ENCODE measurements at regions not wholly inside any gene's neighbourhood (a gene's known extent, or its start where the extent isn't known, plus 50 kb on each side); places are given as distances from the start of the nearest gene placed in this dataset.
"Not testable (repeated sequence)": the region's sequence is repeated elsewhere in the genome, so short reads cannot be mapped to it uniquely, and the experiment has no call there.

- Mint-ChIP-seq H3K4me1 (no peaks in the 10 kb centered on the region), H3K36me3 (ENCODE audit: low read depth) (no peaks in the 10 kb centered on the region), H3K9me3 (no peaks in the 10 kb centered on the region), H3K27ac (no peak overlapping the region), H3K4me3 (no peak overlapping the region), H3K27me3 (no peaks in the 10 kb centered on the region)
- CTCF ChIA-PET = no interaction called here
- DNase-seq = no peak
- POLR2A ChIA-PET = no interaction called here
Observed at GRCh38 chr1:213586587-213586972, 401.2 kb upstream of the PROX1 start.

- no peak for DNase-seq
- H3K27me3 Mint-ChIP-seq = no peaks in the 10 kb centered on the region
- CTCF ChIA-PET = no interaction called here
- H3K4me1 Mint-ChIP-seq = no peaks in the 10 kb centered on the region
- no peak overlapping the region for H3K4me3 Mint-ChIP-seq
- POLR2A ChIA-PET = no interaction called here
- H3K27ac Mint-ChIP-seq = no peak overlapping the region
- H3K36me3 Mint-ChIP-seq (ENCODE audit: low read depth) = no peaks in the 10 kb centered on the region
- H3K9me3 Mint-ChIP-seq = peaks cover 2% of the 10 kb centered on the region
Observed at GRCh38 chr1:213596729-213597128, 391.0 kb upstream of the PROX1 start.

- CTCF ChIA-PET = no interaction called here
- DNase-seq = no peak
- no peak overlapping the region for H3K4me3 Mint-ChIP-seq
- peaks cover 2% of the 10 kb centered on the region for H3K9me3 Mint-ChIP-seq
- H3K27ac Mint-ChIP-seq = no peak overlapping the region
- H3K4me1 Mint-ChIP-seq = no peaks in the 10 kb centered on the region
- no peaks in the 10 kb centered on the region for H3K27me3 Mint-ChIP-seq
- no peaks in the 10 kb centered on the region for H3K36me3 Mint-ChIP-seq (ENCODE audit: low read depth)
- POLR2A ChIA-PET = no interaction called here
Observed at GRCh38 chr1:213598263-213598662, 389.5 kb upstream of the PROX1 start.

GRCh38 chr1:213600879-213601278 is 386.9 kb upstream of the PROX1 start:
- POLR2A ChIA-PET = no interaction called here
- CTCF ChIA-PET = no interaction called here
- H3K4me1 Mint-ChIP-seq = no peaks in the 10 kb centered on the region
- DNase-seq = no peak
- H3K36me3 Mint-ChIP-seq (ENCODE audit: low read depth) = no peaks in the 10 kb centered on the region
- H3K9me3 Mint-ChIP-seq = peaks cover 2% of the 10 kb centered on the region
- H3K4me3 Mint-ChIP-seq = no peak overlapping the region
- H3K27me3 Mint-ChIP-seq = no peaks in the 10 kb centered on the region
- no peak overlapping the region for H3K27ac Mint-ChIP-seq

DNA sequence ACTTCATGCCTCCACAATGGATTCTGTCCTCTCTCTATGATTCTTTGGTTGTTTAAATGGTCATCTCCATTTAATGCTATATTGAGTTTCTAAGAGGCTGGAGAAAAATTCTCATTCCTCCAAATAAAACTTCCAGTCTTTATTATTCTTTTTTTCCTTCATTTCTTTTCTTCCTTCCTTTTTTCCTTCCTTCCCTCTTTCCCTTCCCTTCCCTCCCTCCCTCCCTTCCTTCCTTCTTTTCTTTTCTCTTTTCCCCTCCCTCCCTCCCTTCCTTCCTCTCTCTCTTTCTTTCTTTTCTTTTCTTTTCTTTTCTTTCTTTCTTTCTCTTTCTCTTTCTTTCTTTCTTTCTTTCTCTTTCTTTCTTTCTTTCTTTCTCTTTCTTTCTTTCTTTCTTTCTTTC is 386.1 kb upstream of the PROX1 start:
- H3K27me3 Mint-ChIP-seq; H3K9me3 Mint-ChIP-seq; H3K36me3 Mint-ChIP-seq (ENCODE audit: low read depth); H3K4me1 Mint-ChIP-seq; POLR2A ChIA-PET; DNase-seq; CTCF ChIA-PET; H3K27ac Mint-ChIP-seq; H3K4me3 Mint-ChIP-seq: not testable (repeated sequence)

DNA sequence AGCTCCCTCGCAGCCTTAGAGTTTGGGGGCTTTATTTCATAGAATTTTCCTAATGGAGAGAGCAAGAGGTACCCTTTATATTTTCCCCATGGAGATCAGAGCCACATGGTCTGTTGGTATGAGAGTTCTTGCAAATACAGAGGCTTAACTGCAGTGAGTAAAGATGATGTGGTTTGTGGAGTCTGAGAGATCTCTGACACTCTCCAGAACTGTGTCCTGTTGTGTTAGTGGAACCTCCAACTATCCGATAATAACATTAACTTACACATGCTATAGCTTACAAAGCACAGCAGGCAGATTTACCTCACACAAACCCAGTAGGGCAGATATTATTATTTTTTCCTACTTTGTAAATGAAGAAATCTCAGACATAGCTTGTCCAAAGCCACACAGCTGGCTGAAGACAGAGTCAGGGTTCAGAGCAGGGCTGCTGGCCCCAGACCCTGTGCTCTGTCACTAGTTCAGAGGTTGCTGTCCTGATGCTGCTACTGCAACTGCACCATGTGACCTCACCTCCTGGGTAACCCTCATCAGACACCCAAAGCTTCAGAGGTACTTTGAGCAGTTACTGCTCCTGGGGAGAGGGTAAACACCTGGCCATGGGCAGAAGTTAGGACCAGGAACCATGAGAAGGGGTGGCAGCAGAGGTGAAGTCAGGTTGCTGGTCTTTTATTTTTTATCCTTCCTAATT is 384.8 kb upstream of the PROX1 start:
- DNase-seq = no peak
- H3K4me3 Mint-ChIP-seq = no peak overlapping the region
- H3K27ac Mint-ChIP-seq = no peak overlapping the region
- ChIA-PET CTCF (no interaction called here), POLR2A (no interaction called here)
- no peaks in the 10 kb centered on the region for H3K4me1 Mint-ChIP-seq
- no peaks in the 10 kb centered on the region for H3K36me3 Mint-ChIP-seq (ENCODE audit: low read depth)
- no peaks in the 10 kb centered on the region for H3K9me3 Mint-ChIP-seq
- no peaks in the 10 kb centered on the region for H3K27me3 Mint-ChIP-seq

DNA sequence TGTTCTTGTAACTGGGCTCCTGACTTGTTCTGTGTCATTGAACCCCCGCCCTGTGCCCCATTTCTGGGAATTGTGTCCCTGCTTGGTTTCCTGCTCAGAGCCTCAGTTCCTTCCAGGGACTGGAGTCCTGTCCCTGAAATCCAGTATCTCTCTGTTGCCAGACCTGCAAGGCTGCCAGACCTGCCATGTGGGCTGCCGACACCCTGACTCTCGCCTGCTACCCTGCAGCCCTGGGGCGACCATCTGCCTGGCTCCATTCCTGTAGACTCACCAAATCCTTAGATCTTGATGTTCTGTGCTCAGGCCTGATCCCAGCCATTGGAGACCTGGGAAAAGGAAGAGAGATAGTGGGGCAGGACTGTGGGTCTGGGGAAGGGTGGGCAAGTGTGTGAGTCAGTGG is 383.3 kb upstream of the PROX1 start:
- no peaks in the 10 kb centered on the region for H3K27me3 Mint-ChIP-seq
- H3K4me3 Mint-ChIP-seq = no peak overlapping the region
- ChIA-PET POLR2A (no interaction called here), CTCF (no interaction called here)
- no peaks in the 10 kb centered on the region for H3K9me3 Mint-ChIP-seq
- no peaks in the 10 kb centered on the region for H3K36me3 Mint-ChIP-seq (ENCODE audit: low read depth)
- no peaks in the 10 kb centered on the region for H3K4me1 Mint-ChIP-seq
- no peak overlapping the region for H3K27ac Mint-ChIP-seq
- DNase-seq = no peak

DNA sequence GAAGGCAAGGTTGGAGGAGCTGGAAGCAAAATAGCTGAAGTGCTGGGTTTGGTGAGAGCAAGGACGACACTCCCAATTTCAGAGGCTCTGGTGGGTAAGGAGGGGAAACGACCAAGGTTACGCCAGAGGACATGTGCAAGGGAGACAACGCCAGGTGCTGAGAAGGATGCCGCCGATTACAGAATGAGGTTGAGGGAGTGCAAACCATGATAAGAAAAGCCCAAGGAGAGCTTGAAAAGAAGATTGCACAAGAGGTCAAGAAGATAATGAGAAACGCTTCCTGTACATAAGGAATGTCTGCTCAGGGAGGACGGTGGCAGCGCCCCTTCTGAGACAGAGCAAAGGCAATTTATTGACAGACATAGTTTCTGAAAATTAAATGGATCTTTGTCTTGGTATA is 382.0 kb upstream of the PROX1 start:
- Mint-ChIP-seq H3K27me3 (no peaks in the 10 kb centered on the region), H3K4me1 (no peaks in the 10 kb centered on the region), H3K4me3 (no peak overlapping the region), H3K36me3 (ENCODE audit: low read depth) (no peaks in the 10 kb centered on the region), H3K27ac (no peak overlapping the region), H3K9me3 (no peaks in the 10 kb centered on the region)
- CTCF ChIA-PET = no interaction called here
- no peak for DNase-seq
- POLR2A ChIA-PET = no interaction called here

DNA sequence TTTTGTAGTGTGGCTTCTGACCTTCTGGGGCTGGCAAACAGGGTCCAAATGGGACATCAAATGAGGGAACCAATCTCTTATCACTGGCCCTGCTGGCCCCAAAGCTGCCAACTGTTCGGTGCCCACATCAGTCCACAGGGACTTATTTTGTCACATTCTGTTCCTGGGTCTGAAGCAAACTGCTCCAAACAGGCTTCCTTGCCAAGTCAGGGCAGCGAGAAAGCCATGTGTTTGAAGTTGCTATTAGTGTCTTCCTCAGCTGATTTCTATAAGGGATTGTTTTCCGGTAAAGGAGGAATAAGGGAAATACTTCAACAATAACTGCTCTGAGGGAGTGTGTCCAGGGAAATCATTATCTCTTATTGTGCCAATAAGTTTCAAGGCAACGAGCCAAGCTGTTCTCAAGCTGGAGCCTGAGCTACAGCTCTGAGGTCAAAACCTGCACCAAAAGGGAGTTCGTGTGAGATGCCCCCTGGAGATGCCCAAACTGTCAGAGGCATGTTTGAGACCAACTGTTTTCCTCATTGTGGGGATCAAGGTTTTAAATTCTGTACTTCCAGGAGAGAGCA is 381.4 kb upstream of the PROX1 start:
- POLR2A ChIA-PET = no interaction called here
- CTCF ChIA-PET = no interaction called here

GRCh38 chr1:213613549-213613948 is 374.2 kb upstream of the PROX1 start:
- Mint-ChIP-seq H3K4me1 (no peaks in the 10 kb centered on the region), H3K4me3 (no peak overlapping the region), H3K9me3 (no peaks in the 10 kb centered on the region), H3K27ac (no peak overlapping the region), H3K36me3 (ENCODE audit: low read depth) (no peaks in the 10 kb centered on the region), H3K27me3 (peaks cover 8% of the 10 kb centered on the region)
- DNase-seq = no peak
- CTCF ChIA-PET = no interaction called here
- POLR2A ChIA-PET = no interaction called here

More for the DNA sequence above, 381.4 kb upstream of the PROX1 start:
- H3K4me1 Mint-ChIP-seq = no peaks in the 10 kb centered on the region
- no peaks in the 10 kb centered on the region for H3K27me3 Mint-ChIP-seq
- no peaks in the 10 kb centered on the region for H3K9me3 Mint-ChIP-seq
- no peak for DNase-seq
- no peaks in the 10 kb centered on the region for H3K36me3 Mint-ChIP-seq (ENCODE audit: low read depth)
- H3K4me3 Mint-ChIP-seq = no peak overlapping the region
- no peak overlapping the region for H3K27ac Mint-ChIP-seq

- Mint-ChIP-seq H3K27ac (no peak overlapping the region), H3K9me3 (no peaks in the 10 kb centered on the region), H3K27me3 (peaks cover 12% of the 10 kb centered on the region), H3K4me3 (no peak overlapping the region), H3K4me1 (no peaks in the 10 kb centered on the region), H3K36me3 (ENCODE audit: low read depth) (no peaks in the 10 kb centered on the region)
- POLR2A ChIA-PET = no interaction called here
- no peak for DNase-seq
- CTCF ChIA-PET = no interaction called here
Observed at GRCh38 chr1:213615226-213615916, 372.4 kb upstream of the PROX1 start.

GRCh38 chr1:213617133-213617532 is 370.6 kb upstream of the PROX1 start:
- no peak for DNase-seq
- Mint-ChIP-seq H3K9me3 (no peaks in the 10 kb centered on the region), H3K4me3 (no peak overlapping the region), H3K36me3 (ENCODE audit: low read depth) (no peaks in the 10 kb centered on the region), H3K27ac (no peak overlapping the region), H3K27me3 (peaks cover 12% of the 10 kb centered on the region), H3K4me1 (no peaks in the 10 kb centered on the region)
- CTCF ChIA-PET = no interaction called here
- POLR2A ChIA-PET = no interaction called here

DNA sequence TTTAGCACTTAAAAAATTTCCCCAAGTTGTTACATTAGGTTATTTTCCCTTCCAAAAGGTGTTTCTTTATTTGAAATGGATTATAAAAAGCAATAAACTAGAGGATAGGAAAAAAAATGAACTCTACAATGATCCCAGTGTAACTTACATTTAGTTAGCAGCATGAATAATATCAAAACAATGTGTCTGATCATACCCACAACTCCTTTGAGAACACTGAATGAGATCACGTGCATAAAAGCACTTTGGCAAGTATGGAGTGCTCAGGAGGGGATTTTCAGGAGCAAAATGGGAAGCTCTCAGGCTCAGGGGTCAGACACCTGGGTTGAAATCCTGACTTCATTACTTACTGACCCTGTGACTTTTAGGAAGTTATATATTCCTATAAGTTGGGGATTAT is 369.7 kb upstream of the PROX1 start:
- H3K4me3 Mint-ChIP-seq = no peak overlapping the region
- no peaks in the 10 kb centered on the region for H3K9me3 Mint-ChIP-seq
- no peaks in the 10 kb centered on the region for H3K36me3 Mint-ChIP-seq (ENCODE audit: low read depth)
- ChIA-PET POLR2A (no interaction called here), CTCF (no interaction called here)
- H3K4me1 Mint-ChIP-seq = peaks cover 5% of the 10 kb centered on the region
- H3K27me3 Mint-ChIP-seq = peaks cover 12% of the 10 kb centered on the region
- no peak for DNase-seq
- no peak overlapping the region for H3K27ac Mint-ChIP-seq

DNA sequence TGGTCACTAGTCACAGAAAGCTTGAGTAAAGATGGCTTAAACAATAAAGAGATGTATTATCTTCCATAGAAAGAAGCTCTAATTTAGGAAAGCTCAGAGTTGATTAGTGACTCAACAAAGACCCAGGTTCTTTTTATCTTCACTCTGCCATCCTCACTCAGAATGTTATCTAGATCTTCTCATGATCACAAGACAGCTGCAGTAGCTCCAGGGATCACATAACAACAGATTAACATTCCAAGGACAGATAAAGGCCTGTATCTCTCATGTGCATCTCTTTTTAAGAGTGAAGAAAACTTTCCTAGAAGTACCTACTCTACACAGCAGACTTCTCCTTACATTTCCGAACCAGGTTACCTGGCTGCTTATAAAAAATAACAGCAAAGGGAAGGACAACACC is 368.7 kb upstream of the PROX1 start:
- no peaks in the 10 kb centered on the region for H3K36me3 Mint-ChIP-seq (ENCODE audit: low read depth)
- ChIA-PET POLR2A (no interaction called here), CTCF (no interaction called here)
- peaks cover 14% of the 10 kb centered on the region for H3K27me3 Mint-ChIP-seq
- peaks cover under 1% of the 10 kb centered on the region for H3K9me3 Mint-ChIP-seq
- H3K27ac Mint-ChIP-seq = no peak overlapping the region
- peaks cover 10% of the 10 kb centered on the region for H3K4me1 Mint-ChIP-seq
- H3K4me3 Mint-ChIP-seq = no peak overlapping the region
- DNase-seq = no peak
